NCI-H524 treated with DMSO at 0.1 percent for 48 hours (cell line): ENCODE measurements at regions not wholly inside any gene's neighbourhood (a gene's known extent, or its start where the extent isn't known, plus 50 kb on each side); places are given as distances from the start of the nearest gene placed in this dataset.

ENCODE experiments used
- DNase-seq: peaks from one replicate; lab custom pipeline; 2025; lab: John Stamatoyannopoulos, UW

DNA sequence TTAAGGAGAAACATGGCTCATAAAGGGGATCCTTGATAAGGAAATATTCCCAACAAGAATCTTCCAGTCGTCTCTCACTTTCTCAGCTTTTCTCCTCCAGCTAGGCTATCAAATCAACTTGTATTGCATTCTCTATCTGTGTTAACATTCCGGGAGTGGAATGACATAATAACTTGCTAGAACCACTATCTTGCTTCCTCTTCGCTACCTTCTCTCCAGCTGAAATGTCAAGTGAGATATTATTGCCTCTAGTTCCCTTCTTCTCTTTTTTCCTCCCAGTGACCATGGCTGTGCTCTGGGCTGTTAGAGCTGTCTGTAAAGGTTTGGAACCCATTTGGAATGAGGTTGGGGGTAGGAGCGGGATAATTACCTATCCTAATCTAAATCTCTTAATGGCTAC, 1329.5 kb upstream of the WWC1 start:
- no peak for DNase-seq

GRCh38 chr5:166962461-166962860, 1329.0 kb upstream of the WWC1 start:
- DNase-seq = no peak

DNA sequence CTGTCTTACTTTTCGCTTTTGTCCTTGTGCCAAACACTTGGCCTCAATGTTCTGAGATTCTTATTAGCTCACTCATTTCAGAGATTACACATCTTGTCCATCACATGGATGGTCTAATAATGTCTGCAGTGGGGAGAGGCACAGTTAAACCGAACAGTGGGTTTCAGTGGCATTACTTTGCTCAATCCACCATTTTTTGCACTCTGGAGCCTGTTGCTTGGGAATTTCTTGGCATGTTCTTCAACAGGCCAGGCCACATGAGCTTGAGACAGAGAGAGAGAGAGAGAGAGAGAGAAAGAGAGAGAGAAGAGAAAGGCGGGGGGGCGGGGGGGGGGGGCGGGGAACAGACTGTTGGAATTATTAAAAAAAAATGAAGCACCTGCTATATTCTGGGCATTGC, 1327.8 kb upstream of the WWC1 start:
- DNase-seq = no peak

- no peak for DNase-seq
Observed at GRCh38 chr5:166977911-166978422, 1313.5 kb upstream of the WWC1 start.

- DNase-seq = no peak
Observed at GRCh38 chr5:166979307-166979895, 1312.0 kb upstream of the WWC1 start.

- no peak for DNase-seq
Observed at GRCh38 chr5:166980666-166981065, 1310.8 kb upstream of the WWC1 start.

- no peak for DNase-seq
Observed at GRCh38 chr5:166982226-166982625, 1309.2 kb upstream of the WWC1 start.

GRCh38 chr5:166991601-166992000, 1299.8 kb upstream of the WWC1 start:
- DNase-seq = no peak

- DNase-seq = no peak
Observed at GRCh38 chr5:166992108-166992507, 1299.3 kb upstream of the WWC1 start.

DNA sequence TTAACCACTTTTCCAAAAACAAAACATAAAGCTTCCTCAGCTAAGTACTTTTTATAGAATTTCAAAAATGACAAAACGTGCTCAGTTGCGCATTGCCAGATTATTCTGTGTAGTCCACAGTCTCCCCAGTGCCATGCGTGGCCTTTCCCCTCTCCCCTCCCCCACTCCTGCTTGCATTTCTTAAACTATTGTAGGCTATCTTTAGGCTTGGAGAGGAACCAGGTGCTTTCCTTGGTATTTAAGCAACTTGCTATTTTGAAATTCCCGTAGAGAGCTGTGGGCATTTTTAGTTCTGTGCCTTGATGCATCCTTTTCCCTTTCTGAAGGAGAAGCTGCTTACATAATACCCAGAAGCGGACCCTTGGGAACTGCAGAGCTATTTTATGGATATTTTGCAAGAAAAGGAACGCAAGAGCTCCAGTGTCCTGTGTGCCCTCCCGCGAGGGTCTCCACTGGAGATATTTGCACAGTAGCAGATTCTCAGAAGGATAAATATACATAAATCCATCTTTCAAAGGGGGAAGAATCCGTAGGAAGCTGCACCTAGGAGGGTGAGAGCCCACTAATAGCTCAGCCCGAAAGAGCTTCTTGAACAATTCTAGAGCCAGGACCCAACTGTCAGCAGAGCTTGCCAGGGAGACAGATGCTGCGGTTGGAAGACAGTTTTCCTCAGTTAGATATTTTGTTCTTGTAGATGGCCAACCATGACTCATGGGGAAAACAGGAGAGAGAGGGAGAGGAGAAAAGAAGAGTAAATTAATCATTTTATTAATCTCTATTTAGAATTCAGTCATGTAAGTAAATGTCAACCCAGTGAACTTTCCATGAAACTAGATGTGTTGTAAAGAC, 1298.3 kb upstream of the WWC1 start:
- no peak for DNase-seq

- no peak for DNase-seq
Observed at GRCh38 chr5:166994226-166994625, 1297.2 kb upstream of the WWC1 start.

DNA sequence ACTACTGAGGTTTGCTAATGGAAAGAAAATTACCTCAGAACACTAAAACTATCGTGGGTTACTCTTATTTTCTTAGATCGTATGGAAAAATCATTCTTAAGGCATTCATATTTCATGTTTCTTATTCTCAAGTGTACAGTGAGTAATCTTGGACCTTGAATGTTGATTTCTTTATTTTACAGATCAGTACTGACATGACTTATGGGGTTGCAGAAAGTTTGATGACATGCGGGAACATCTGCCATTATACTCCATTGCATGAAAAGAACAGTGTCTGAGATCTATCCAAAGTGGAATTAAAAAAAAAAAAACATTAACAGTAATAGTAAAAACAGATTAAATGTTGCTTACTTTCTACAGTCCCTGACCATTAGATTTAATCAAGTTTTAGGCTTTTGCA, 1290.2 kb upstream of the WWC1 start:
- DNase-seq = no peak

GRCh38 chr5:167008705-167009104, 1282.7 kb upstream of the WWC1 start:
- DNase-seq = no peak

- DNase-seq = no peak
Observed at GRCh38 chr5:167011196-167011595, 1280.2 kb upstream of the WWC1 start.

- no peak for DNase-seq
Observed at GRCh38 chr5:167012123-167013034, 1279.1 kb upstream of the WWC1 start.

- DNase-seq = peak; percentile 67
Observed at GRCh38 chr5:167014401-167015056, 1276.9 kb upstream of the WWC1 start.

DNA sequence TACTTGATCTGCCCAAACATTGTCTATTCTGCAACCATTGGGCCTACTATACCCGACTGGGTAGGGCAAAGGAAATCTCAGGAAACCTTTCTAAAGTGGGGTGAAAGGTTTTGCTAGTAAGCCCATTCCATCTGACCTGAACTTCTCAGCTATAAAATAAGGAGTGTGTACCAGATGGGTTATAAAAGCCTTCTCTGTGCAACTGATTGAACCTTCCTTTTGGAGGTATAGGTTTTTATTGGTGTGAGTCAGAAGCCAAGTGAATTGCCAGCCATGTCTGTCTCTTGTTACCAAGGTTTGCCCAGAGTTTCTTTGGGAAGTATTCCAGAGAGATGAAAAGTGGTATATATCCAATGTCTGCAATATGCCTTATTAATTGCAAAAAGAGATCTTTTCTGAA, 1271.0 kb upstream of the WWC1 start:
- DNase-seq = no peak

GRCh38 chr5:167029488-167029887, 1262.0 kb upstream of the WWC1 start:
- DNase-seq = no peak

DNA sequence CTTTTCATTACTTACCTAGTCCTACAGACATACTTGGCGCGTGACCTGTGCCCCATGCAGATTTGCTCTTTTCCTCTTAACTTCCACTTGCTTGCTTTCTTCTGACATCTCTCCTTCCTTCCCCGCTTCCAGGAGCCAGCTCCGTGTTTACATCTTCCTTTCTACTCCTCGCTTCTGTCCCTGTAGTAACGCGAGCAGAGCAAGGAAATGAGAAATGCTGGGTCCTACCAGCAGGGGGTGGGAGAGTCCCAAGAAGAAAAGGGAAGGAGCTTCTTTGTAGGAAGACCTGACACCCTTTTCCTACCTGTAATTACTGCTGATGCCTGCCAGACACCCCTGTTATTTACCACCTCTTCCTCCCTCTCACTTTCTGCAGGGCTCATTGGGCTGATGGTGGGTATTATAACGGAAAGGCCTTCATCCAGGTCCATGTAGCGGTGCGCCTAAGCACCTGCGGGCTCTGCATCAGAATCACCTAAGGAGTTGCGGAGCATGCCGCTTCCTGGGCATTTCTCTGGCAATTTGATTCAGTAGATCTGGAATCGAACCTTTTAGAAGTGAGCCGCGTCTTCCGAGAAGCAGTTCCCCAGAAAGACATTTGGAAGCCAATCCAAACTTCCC, 1260.8 kb upstream of the WWC1 start:
- no peak for DNase-seq

DNA sequence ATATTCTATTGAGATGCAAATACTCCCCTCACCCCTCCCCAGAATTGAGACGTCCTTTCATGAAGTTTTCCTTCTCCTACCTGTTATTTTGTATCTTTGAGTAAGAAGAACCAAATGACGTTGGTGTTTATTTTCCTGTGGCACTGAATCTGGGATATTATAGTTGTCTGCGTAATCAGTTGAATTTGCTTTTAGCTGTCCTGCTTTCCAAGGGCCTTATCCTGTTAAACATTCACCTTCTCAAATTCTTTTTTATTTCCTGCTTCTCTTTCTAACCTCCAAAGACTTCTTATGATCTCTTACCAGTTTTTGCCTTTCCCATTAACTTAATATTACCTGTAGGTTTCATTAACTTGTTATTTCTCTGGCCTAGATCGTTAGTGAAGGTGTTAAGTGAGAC, 1254.9 kb upstream of the WWC1 start:
- DNase-seq = no peak

- DNase-seq = no peak
Observed at GRCh38 chr5:167049043-167049663, 1242.3 kb upstream of the WWC1 start.
